PC-3 (cell line): ENCODE measurements at regions not wholly inside any gene's neighbourhood (a gene's known extent, or its start where the extent isn't known, plus 50 kb on each side); places are given as distances from the start of the nearest gene placed in this dataset.
A peak's percentile ranks its signal among the peaks of the same experiment; 100 is the strongest.

Experiments
- ATAC-seq: fragments of 200-7000 bp; cut with Tn5 transposase; 2 replicates; pipeline ENCODE4 v1.9.1; 2020; ENCODE audit warnings: mild to moderate bottlenecking, moderate library complexity
- BruUV-seq: library from RNA; stranded (reverse); fragments of 400-500 nt; replicated peaks from 2 replicates; lab custom pipeline; 2021; lab: Mats Ljungman, UMichigan
- CTCF ChIA-PET: fragments of 300-600 bp; sonication (Branson Sonifier 250); formaldehyde crosslinking; loops from one replicate; lab custom pipeline; 2022; ENCODE audit warnings: antibody characterized with exemption; lab: Charles Lee
- POLR2A ChIA-PET: fragments of 300-600 bp; sonication (Branson Sonifier 250); formaldehyde crosslinking; loops from one replicate; lab custom pipeline; 2022; ENCODE audit warnings: antibody characterized with exemption; ENCODE audit not compliant: unreplicated experiment; lab: Charles Lee
- DNase-seq: peaks from one replicate; pipeline ENCODE4 v3.0.0-alpha.2; 2015
- H2AFZ ChIP-seq: fragments of 300-600 bp; sonication (generic); 2 replicates; pipeline ENCODE4 v1.6.0; 2016; ENCODE audit warnings: antibody characterized with exemption, low read length
- H3F3A ChIP-seq: fragments of 300-600 bp; sonication (generic); one replicate; pipeline ENCODE4 v1.6.0; 2017; ENCODE audit warnings: antibody characterized with exemption, low read length, control low read depth, mild to moderate bottlenecking; ENCODE audit not compliant: unreplicated experiment
- H3K27ac ChIP-seq: fragments of 300-600 bp; sonication (generic); 2 replicates; pipeline ENCODE4 v1.5.1; 2016; ENCODE audit warnings: mild to moderate bottlenecking, low read length
- H3K27me3 ChIP-seq: fragments of 300-600 bp; sonication (generic); 2 replicates; pipeline ENCODE4 v1.6.1; 2016; ENCODE audit warnings: low read length, mixed read lengths
- H3K36me3 ChIP-seq: fragments of 300-600 bp; sonication (generic); 2 replicates; pipeline ENCODE4 v1.6.1; 2016; ENCODE audit warnings: low read depth, mixed run types, low read length, mixed read lengths
- H3K4me1 ChIP-seq: fragments of 300-600 bp; sonication (generic); 2 replicates; pipeline ENCODE4 v1.5.1; 2016; ENCODE audit warnings: low read length; ENCODE audit not compliant: insufficient read depth
- H3K4me2 ChIP-seq: fragments of 300-600 bp; sonication (generic); 2 replicates; pipeline ENCODE4 v1.6.0; 2016; ENCODE audit warnings: low read length
- H3K4me3 ChIP-seq: fragments of 300-600 bp; sonication (generic); 2 replicates; pipeline ENCODE4 v1.5.1; 2016; ENCODE audit warnings: mild to moderate bottlenecking, low read length, mixed read lengths
- H3K79me2 ChIP-seq: fragments of 300-600 bp; sonication (generic); 2 replicates; pipeline ENCODE4 v1.6.1; 2017; ENCODE audit warnings: low read length, mixed read lengths
- H3K9ac ChIP-seq: fragments of 300-600 bp; sonication (generic); 2 replicates; pipeline ENCODE4 v1.6.0; 2016; ENCODE audit warnings: mild to moderate bottlenecking, low read length
- H3K9me2 ChIP-seq: fragments of 300-600 bp; sonication (generic); replicated peaks from 2 replicates; pipeline ENCODE4 v1.6.1; 2016; ENCODE audit warnings: mixed run types, low read length, mixed read lengths
- H3K9me3 ChIP-seq: fragments of 300-600 bp; sonication (generic); 2 replicates; pipeline ENCODE4 v1.6.1; 2016; ENCODE audit warnings: low read length, mixed read lengths
- H4K20me1 ChIP-seq: fragments of 300-600 bp; sonication (generic); 2 replicates; pipeline ENCODE4 v1.6.1; 2016; ENCODE audit warnings: low read length, mixed read lengths
- CTCF ChIP-seq: fragments of 300-600 bp; sonication (generic); conservative IDR thresholded peaks from 2 replicates; pipeline ENCODE4 v1.5.1; 2017; ENCODE audit warnings: antibody characterized with exemption, low read depth, mild to moderate bottlenecking, low read length
- EZH2 ChIP-seq: fragments of 300-600 bp; sonication (generic); IDR thresholded peaks from one replicate; pipeline ENCODE4 v1.6.1; 2017; ENCODE audit warnings: antibody characterized with exemption, mild to moderate bottlenecking, low read length; ENCODE audit not compliant: unreplicated experiment
- EZH2phosphoT487 ChIP-seq: fragments of 300-600 bp; sonication (generic); IDR thresholded peaks from 2 replicates; pipeline ENCODE4 v1.6.1; 2018; ENCODE audit warnings: mild to moderate bottlenecking, antibody characterized with exemption, low read length, borderline replicate concordance
- intact Hi-C: fragments of 100-400 bp; cut with micrococcal nuclease; formaldehyde crosslinking; loops from 2 replicates; pipeline ENCODE4 v1.9.0; 2023

GRCh38 chr11:23012930-23013329, 152.7 kb upstream of the CCDC179 start:
- H3K4me3 ChIP-seq = peak overlapping the region; percentile 43
- BruUV-seq = no TSS peak

GRCh38 chr11:23013509-23013908, 153.2 kb upstream of the CCDC179 start:
- Histone ChIP-seq H3K9me2 (no peaks in the 10 kb centered on the region), H3K27me3 (no peaks in the 10 kb centered on the region), H3K27ac (peak overlapping the region; percentile 97), H3K4me3 (peak overlapping the region; percentile 43), H3K4me2 (peak overlapping the region; percentile 73), H3K36me3 (no peaks in the 10 kb centered on the region), H4K20me1 (no peaks in the 10 kb centered on the region), H3K79me2 (no peaks in the 10 kb centered on the region), H3K9me3 (no peaks in the 10 kb centered on the region), H3F3A (peaks cover 4% of the 10 kb centered on the region), H3K4me1 (peaks cover 22% of the 10 kb centered on the region), H2AFZ (0 out of 2 replicates have a peak overlapping the region, but pooled peaks have one; percentile 21), H3K9ac (peak overlapping the region; percentile 71)
- ATAC-seq (peak; percentile 83), DNase-seq (no peak)
- intact Hi-C loops = loop anchor here (1.0 to 5.0 kb wide), 4 partner anchors 57 to 853 kb away; no protein-coding TSS in a partner anchor
- TF ChIP-seq CTCF (peak; percentile 64), EZH2phosphoT487 (no peak)
- BruUV-seq = no TSS peak
- ChIA-PET CTCF (no interaction called here), POLR2A (no interaction called here)

More at GRCh38 chr11:23012930-23013329, 152.7 kb upstream of the CCDC179 start:
- Histone ChIP-seq H2AFZ (no peak overlapping the region), H3K36me3 (no peaks in the 10 kb centered on the region), H3K9ac (peak overlapping the region; percentile 71), H4K20me1 (no peaks in the 10 kb centered on the region), H3K27ac (peak overlapping the region; percentile 97), H3K27me3 (no peaks in the 10 kb centered on the region), H3K4me1 (peaks cover 22% of the 10 kb centered on the region), H3F3A (peaks cover 4% of the 10 kb centered on the region), H3K9me3 (no peaks in the 10 kb centered on the region), H3K79me2 (no peaks in the 10 kb centered on the region), H3K9me2 (no peaks in the 10 kb centered on the region), H3K4me2 (peak overlapping the region; percentile 73)
- no peak for TF ChIP-seq EZH2
- no peak for TF ChIP-seq CTCF
- TF ChIP-seq EZH2phosphoT487 = no peak
- DNase-seq (peak; percentile 85), ATAC-seq (peak; percentile 80)
- ChIA-PET CTCF (no interaction called here), POLR2A (interaction anchor here (0.6 kb wide), 1 partner anchor 502 kb away, joined by 3 read pairs; no protein-coding TSS in a partner anchor)
- intact Hi-C loops = loop anchor here (1.0 to 5.0 kb wide), 4 partner anchors 56 to 854 kb away; no protein-coding TSS in a partner anchor

- Histone ChIP-seq H3K4me2 (no peak overlapping the region), H3K27ac (no peak overlapping the region), H3K9me3 (no peaks in the 10 kb centered on the region), H3K4me1 (peaks cover 7% of the 10 kb centered on the region; the same call in 1 of the 2 replicates), H4K20me1 (no peaks in the 10 kb centered on the region), H3K9ac (no peak overlapping the region), H3K4me3 (no peak overlapping the region), H3K27me3 (no peaks in the 10 kb centered on the region), H3F3A (no peaks in the 10 kb centered on the region), H2AFZ (no peak overlapping the region), H3K9me2 (no peaks in the 10 kb centered on the region), H3K79me2 (no peaks in the 10 kb centered on the region), H3K36me3 (no peaks in the 10 kb centered on the region)
- ChIA-PET CTCF (interaction anchor here (0.6 to 1.2 kb wide), 2 partner anchors 91 to 144 kb away, joined by 3 to 6 read pairs; no protein-coding TSS in a partner anchor), POLR2A (no interaction called here)
- no peak for TF ChIP-seq EZH2phosphoT487
- TF ChIP-seq CTCF = peak; percentile 86
- peak; percentile 56 for DNase-seq
- ATAC-seq = peak; percentile 39; the same call in 1 of the 2 replicates
- BruUV-seq = no TSS peak
- intact Hi-C loops = loop anchor here (1.0 to 10.0 kb wide), 6 partner anchors 91 to 1473 kb away; partner anchors contain the start of gene LUZP2
Observed at GRCh38 chr11:23021287-23021863, 161.1 kb upstream of the CCDC179 start.
